ENCODE measurements at regions not wholly inside any gene's neighbourhood (a gene's known extent, or its start where the extent isn't known, plus 50 kb on each side); places are given as distances from the start of the nearest gene placed in this dataset.

GRCh38 chr13:76607866-76608265 lies 278.3 kb downstream of the KCTD12 start:
- H3K4me1 ChIP-seq (ENCODE audit: control insufficient read depth, extremely low read depth, insufficient read depth, low read length), result peaks cover 10% of the 10 kb centered on the region
- CTCF ChIA-PET, result no interaction called here
- intact Hi-C loops (cut with micrococcal nuclease) (no loop called here), dilution Hi-C loops (cut with MboI; ENCODE audit: extremely low pct_ligation_motif_present, low sequenced_read_pairs) (no loop called here)
- POLR2A ChIA-PET, result no interaction called here
- H3K27ac ChIP-seq (ENCODE audit: insufficient read depth, low read depth, low read length), result no peak overlapping the region
- H2AFZ ChIP-seq (ENCODE audit: low read depth, low read length), result no peak overlapping the region
- DNase-seq (ENCODE audit: low read depth, low spot score) (no peak), FAIRE-seq (no peak)
- no peaks in the 10 kb centered on the region for H3K9me3 ChIP-seq (replicated peaks; ENCODE audit: control insufficient read depth, insufficient read depth, low read length)
- no peaks in the 10 kb centered on the region for H3K27me3 ChIP-seq (ENCODE audit: control insufficient read depth in 2 of 2, insufficient read depth in 2 of 2, low read length in 2 of 2)
- no peaks in the 10 kb centered on the region for H3K79me2 ChIP-seq (ENCODE audit: control insufficient read depth, insufficient read depth, low read length)
- no peak overlapping the region for H3K9ac ChIP-seq (replicated peaks; ENCODE audit: extremely low read depth, insufficient read depth, low read length)
- H3K4me3 ChIP-seq (replicated peaks in 1 of 3; ENCODE audit: insufficient read depth in 1 of 3, low read depth in 1 of 3, low read length in 3 of 3), result no peak overlapping the region
- BruUV-seq (replicated peaks), result no TSS peak
- no peaks in the 10 kb centered on the region for H3K9me1 ChIP-seq (replicated peaks; ENCODE audit: control insufficient read depth, extremely low read depth, insufficient read depth, low read length)
- TF ChIP-seq GATA2 (IDR thresholded peaks at IDR 0.05; ENCODE audit: insufficient read depth, insufficient read length, low read depth, low read length) (no peak), MYC (IDR thresholded peaks at IDR 0.05; ENCODE audit: low read depth, low read length) (no peak), JUN (IDR thresholded peaks at IDR 0.05; ENCODE audit: borderline replicate concordance, insufficient read depth, insufficient read length, low read depth) (no peak), MAX (IDR thresholded peaks at IDR 0.05; ENCODE audit: insufficient read depth, insufficient read length) (no peak)
- H3K36me3 ChIP-seq (ENCODE audit: control insufficient read depth in 2 of 2, extremely low read depth in 1 of 2, insufficient read depth in 2 of 2, low read length in 2 of 2), result no peaks in the 10 kb centered on the region
- H4K20me1 ChIP-seq (replicated peaks; ENCODE audit: control insufficient read depth, extremely low read depth, insufficient read depth, low read length), result no peaks in the 10 kb centered on the region
- no peak overlapping the region for H3K4me2 ChIP-seq (ENCODE audit: insufficient read depth, low read length)

GRCh38 chr13:76600081-76600480 lies 286.1 kb downstream of the KCTD12 start:
- H3K9me1 ChIP-seq (replicated peaks; ENCODE audit: control insufficient read depth, extremely low read depth, insufficient read depth, low read length), result no peaks in the 10 kb centered on the region
- no peak overlapping the region for H3K4me2 ChIP-seq (ENCODE audit: insufficient read depth, low read length)
- H3K27me3 ChIP-seq (ENCODE audit: control insufficient read depth in 2 of 2, insufficient read depth in 2 of 2, low read length in 2 of 2), result no peaks in the 10 kb centered on the region
- DNase-seq (ENCODE audit: low read depth, low spot score), result peak; percentile 71
- no TSS peak for BruUV-seq (replicated peaks)
- H4K20me1 ChIP-seq (replicated peaks; ENCODE audit: control insufficient read depth, extremely low read depth, insufficient read depth, low read length), result no peaks in the 10 kb centered on the region
- no peaks in the 10 kb centered on the region for H3K36me3 ChIP-seq (ENCODE audit: control insufficient read depth in 2 of 2, extremely low read depth in 1 of 2, insufficient read depth in 2 of 2, low read length in 2 of 2)
- H3K4me1 ChIP-seq (ENCODE audit: control insufficient read depth, extremely low read depth, insufficient read depth, low read length), result peaks cover 3% of the 10 kb centered on the region
- no peaks in the 10 kb centered on the region for H3K9me3 ChIP-seq (replicated peaks; ENCODE audit: control insufficient read depth, insufficient read depth, low read length)
- H3K9ac ChIP-seq (replicated peaks; ENCODE audit: extremely low read depth, insufficient read depth, low read length), result no peak overlapping the region
- H3K79me2 ChIP-seq (ENCODE audit: control insufficient read depth, insufficient read depth, low read length), result no peaks in the 10 kb centered on the region
- H3K27ac ChIP-seq (ENCODE audit: insufficient read depth, low read depth, low read length), result no peak overlapping the region
- POLR2A ChIA-PET, result no interaction called here
- H2AFZ ChIP-seq (ENCODE audit: low read depth, low read length), result no peak overlapping the region
- TF ChIP-seq POLR2A (IDR thresholded peaks at IDR 0.05; ENCODE audit: low read depth, low read length) (no peak), MYC (IDR thresholded peaks at IDR 0.05; ENCODE audit: low read depth, low read length) (no peak), FOS (IDR thresholded peaks at IDR 0.05; ENCODE audit: borderline replicate concordance, insufficient read depth, low read length) (no peak), MAX (IDR thresholded peaks at IDR 0.05; ENCODE audit: insufficient read depth, insufficient read length) (no peak), JUN (IDR thresholded peaks at IDR 0.05; ENCODE audit: borderline replicate concordance, insufficient read depth, insufficient read length, low read depth) (no peak), POLR2AphosphoS5 (IDR thresholded peaks at IDR 0.05; ENCODE audit: insufficient read depth, low read depth, low read length) (no peak), GATA2 (IDR thresholded peaks at IDR 0.05; ENCODE audit: insufficient read depth, insufficient read length, low read depth, low read length) (no peak)
- intact Hi-C loops (cut with micrococcal nuclease) (no loop called here), dilution Hi-C loops (cut with MboI; ENCODE audit: extremely low pct_ligation_motif_present, low sequenced_read_pairs) (no loop called here)
- CTCF ChIA-PET, result interaction anchor here (1.0 kb wide), 1 partner anchor 9 kb away, joined by 3 read pairs; no protein-coding TSS in a partner anchor
- no peak overlapping the region for H3K4me3 ChIP-seq (replicated peaks in 1 of 3; ENCODE audit: insufficient read depth in 1 of 3, low read depth in 1 of 3, low read length in 3 of 3)
- peak; percentile 67 for FAIRE-seq

All from endothelial cell of umbilical vein (primary cell).